ENCODE measurements at regions not wholly inside any gene's neighbourhood (a gene's known extent, or its start where the extent isn't known, plus 50 kb on each side); places are given as distances from the start of the nearest gene placed in this dataset.

- no peaks in the 10 kb centered on the region for H3K9me2 ChIP-seq (replicated peaks; ENCODE audit: low read depth, low read length)
- H3K4me1 ChIP-seq (ENCODE audit: insufficient read depth, low read length, poor library complexity, severe bottlenecking), result peaks cover 34% of the 10 kb centered on the region
- peaks cover 22% of the 10 kb centered on the region; the same call in 1 of the 2 replicates for H3K9me3 ChIP-seq (ENCODE audit: insufficient read depth, low read depth, low read length)
- H4K20me1 ChIP-seq (ENCODE audit: insufficient read depth, low read length, poor library complexity, severe bottlenecking), result no peaks in the 10 kb centered on the region
- no peak overlapping the region for H3K4me3 ChIP-seq (ENCODE audit: low read length, poor library complexity, severe bottlenecking)
- no peaks in the 10 kb centered on the region for H3K27me3 ChIP-seq (ENCODE audit: insufficient read depth, low read length, poor library complexity, severe bottlenecking)
- H3K79me2 ChIP-seq (ENCODE audit: insufficient read depth, low read length), result no peaks in the 10 kb centered on the region
- no peak overlapping the region for H3K4me2 ChIP-seq (ENCODE audit: low read depth, low read length, poor library complexity, severe bottlenecking)
- H3K9ac ChIP-seq (ENCODE audit: low read depth, low read length, poor library complexity, severe bottlenecking), result no peak overlapping the region
- no peak for TF ChIP-seq EZH2phosphoT487 (IDR thresholded peaks at IDR 0.05; ENCODE audit: borderline replicate concordance)
- TF ChIP-seq, protein P1, sequence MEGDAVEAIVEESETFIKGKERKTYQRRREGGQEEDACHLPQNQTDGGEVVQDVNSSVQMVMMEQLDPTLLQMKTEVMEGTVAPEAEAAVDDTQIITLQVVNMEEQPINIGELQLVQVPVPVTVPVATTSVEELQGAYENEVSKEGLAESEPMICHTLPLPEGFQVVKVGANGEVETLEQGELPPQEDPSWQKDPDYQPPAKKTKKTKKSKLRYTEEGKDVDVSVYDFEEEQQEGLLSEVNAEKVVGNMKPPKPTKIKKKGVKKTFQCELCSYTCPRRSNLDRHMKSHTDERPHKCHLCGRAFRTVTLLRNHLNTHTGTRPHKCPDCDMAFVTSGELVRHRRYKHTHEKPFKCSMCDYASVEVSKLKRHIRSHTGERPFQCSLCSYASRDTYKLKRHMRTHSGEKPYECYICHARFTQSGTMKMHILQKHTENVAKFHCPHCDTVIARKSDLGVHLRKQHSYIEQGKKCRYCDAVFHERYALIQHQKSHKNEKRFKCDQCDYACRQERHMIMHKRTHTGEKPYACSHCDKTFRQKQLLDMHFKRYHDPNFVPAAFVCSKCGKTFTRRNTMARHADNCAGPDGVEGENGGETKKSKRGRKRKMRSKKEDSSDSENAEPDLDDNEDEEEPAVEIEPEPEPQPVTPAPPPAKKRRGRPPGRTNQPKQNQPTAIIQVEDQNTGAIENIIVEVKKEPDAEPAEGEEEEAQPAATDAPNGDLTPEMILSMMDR (conservative IDR thresholded peaks at IDR 0.05; ENCODE audit: low read length), result no peak
- no peaks in the 10 kb centered on the region for H3F3A ChIP-seq (ENCODE audit: low read depth)
- H2AFZ ChIP-seq (ENCODE audit: low read length), result no peak overlapping the region
- H3K36me3 ChIP-seq (ENCODE audit: insufficient read depth, low read length), result no peaks in the 10 kb centered on the region
Observed at GRCh38 chr9:672851-673250, 168.6 kb upstream of the DMRT1 start.

GRCh38 chr9:673264-673965 lies 168.1 kb upstream of the DMRT1 start:
- Histone ChIP-seq H3K79me2 (ENCODE audit: insufficient read depth, low read length) (no peaks in the 10 kb centered on the region), H3K27me3 (ENCODE audit: insufficient read depth, low read length, poor library complexity, severe bottlenecking) (no peaks in the 10 kb centered on the region), H3K4me2 (ENCODE audit: low read depth, low read length, poor library complexity, severe bottlenecking) (no peak overlapping the region), H2AFZ (ENCODE audit: low read length) (no peak overlapping the region), H3K36me3 (ENCODE audit: insufficient read depth, low read length) (no peaks in the 10 kb centered on the region), H3K4me3 (ENCODE audit: low read length, poor library complexity, severe bottlenecking) (no peak overlapping the region), H4K20me1 (ENCODE audit: insufficient read depth, low read length, poor library complexity, severe bottlenecking) (no peaks in the 10 kb centered on the region), H3F3A (ENCODE audit: low read depth) (no peaks in the 10 kb centered on the region), H3K4me1 (ENCODE audit: insufficient read depth, low read length, poor library complexity, severe bottlenecking) (peaks cover 37% of the 10 kb centered on the region), H3K9ac (ENCODE audit: low read depth, low read length, poor library complexity, severe bottlenecking) (no peak overlapping the region), H3K9me2 (replicated peaks; ENCODE audit: low read depth, low read length) (no peaks in the 10 kb centered on the region), H3K9me3 (ENCODE audit: insufficient read depth, low read depth, low read length) (peaks cover 17% of the 10 kb centered on the region; the same call in 1 of the 2 replicates)
- TF ChIP-seq, protein P1 (conservative IDR thresholded peaks at IDR 0.05; ENCODE audit: low read length), result no peak
- TF ChIP-seq EZH2phosphoT487 (IDR thresholded peaks at IDR 0.05; ENCODE audit: borderline replicate concordance), result no peak

DNA sequence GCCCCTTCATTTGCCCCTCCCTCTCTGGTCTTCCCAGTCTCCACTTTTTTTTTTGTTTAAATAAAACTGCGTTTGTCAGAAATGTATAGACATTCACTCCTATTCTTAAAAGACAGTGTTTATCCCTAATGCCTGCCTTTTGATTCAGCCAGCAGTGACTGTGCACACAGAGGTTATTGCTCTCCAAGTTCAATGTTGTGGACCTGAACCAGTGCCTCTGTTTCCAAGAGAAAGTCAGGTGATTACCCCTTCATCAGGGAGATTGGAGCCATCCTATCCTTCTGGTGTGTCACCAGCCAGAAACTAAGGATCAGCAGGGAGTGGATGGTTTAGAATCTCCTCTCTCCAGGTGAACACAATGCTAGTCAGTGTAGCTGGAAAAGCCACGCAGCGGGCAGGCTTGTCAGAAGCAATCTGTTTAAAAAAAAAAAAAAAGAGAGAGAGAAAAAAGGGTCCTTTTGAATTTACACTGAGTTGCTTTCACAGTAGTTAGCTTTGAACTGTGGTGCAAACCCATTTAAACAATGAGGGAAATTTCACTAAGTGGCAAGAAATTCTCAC lies 167.5 kb upstream of the DMRT1 start:
- Histone ChIP-seq H2AFZ (ENCODE audit: low read length) (peak overlapping the region; percentile 29; the same call in 1 of the 2 replicates), H3K4me2 (ENCODE audit: low read depth, low read length, poor library complexity, severe bottlenecking) (no peak overlapping the region), H3K4me1 (ENCODE audit: insufficient read depth, low read length, poor library complexity, severe bottlenecking) (peaks cover 37% of the 10 kb centered on the region), H3K36me3 (ENCODE audit: insufficient read depth, low read length) (no peaks in the 10 kb centered on the region), H4K20me1 (ENCODE audit: insufficient read depth, low read length, poor library complexity, severe bottlenecking) (no peaks in the 10 kb centered on the region), H3K9ac (ENCODE audit: low read depth, low read length, poor library complexity, severe bottlenecking) (no peak overlapping the region), H3K4me3 (ENCODE audit: low read length, poor library complexity, severe bottlenecking) (no peak overlapping the region), H3K27me3 (ENCODE audit: insufficient read depth, low read length, poor library complexity, severe bottlenecking) (no peaks in the 10 kb centered on the region), H3F3A (ENCODE audit: low read depth) (no peaks in the 10 kb centered on the region), H3K9me2 (replicated peaks; ENCODE audit: low read depth, low read length) (no peaks in the 10 kb centered on the region), H3K79me2 (ENCODE audit: insufficient read depth, low read length) (no peaks in the 10 kb centered on the region), H3K9me3 (ENCODE audit: insufficient read depth, low read depth, low read length) (peaks cover 10% of the 10 kb centered on the region; the same call in 1 of the 2 replicates)
- no peak for TF ChIP-seq EZH2phosphoT487 (IDR thresholded peaks at IDR 0.05; ENCODE audit: borderline replicate concordance)
- TF ChIP-seq, protein P1 (conservative IDR thresholded peaks at IDR 0.05; ENCODE audit: low read length), result no peak
